Activated effector memory CD4-positive, alpha-beta T cell treated with anti-CD3 and anti-CD28 coated beads, Interleukin-2, amount 50 U/mL, for 16 hours (primary cell): ENCODE measurements at regions not wholly inside any gene's neighbourhood (a gene's known extent, or its start where the extent isn't known, plus 50 kb on each side); places are given as distances from the start of the nearest gene placed in this dataset.

Experiments used
- DNase-seq: peaks from one replicate; pipeline ENCODE4 v3.0.0-alpha.2; 2020

DNA sequence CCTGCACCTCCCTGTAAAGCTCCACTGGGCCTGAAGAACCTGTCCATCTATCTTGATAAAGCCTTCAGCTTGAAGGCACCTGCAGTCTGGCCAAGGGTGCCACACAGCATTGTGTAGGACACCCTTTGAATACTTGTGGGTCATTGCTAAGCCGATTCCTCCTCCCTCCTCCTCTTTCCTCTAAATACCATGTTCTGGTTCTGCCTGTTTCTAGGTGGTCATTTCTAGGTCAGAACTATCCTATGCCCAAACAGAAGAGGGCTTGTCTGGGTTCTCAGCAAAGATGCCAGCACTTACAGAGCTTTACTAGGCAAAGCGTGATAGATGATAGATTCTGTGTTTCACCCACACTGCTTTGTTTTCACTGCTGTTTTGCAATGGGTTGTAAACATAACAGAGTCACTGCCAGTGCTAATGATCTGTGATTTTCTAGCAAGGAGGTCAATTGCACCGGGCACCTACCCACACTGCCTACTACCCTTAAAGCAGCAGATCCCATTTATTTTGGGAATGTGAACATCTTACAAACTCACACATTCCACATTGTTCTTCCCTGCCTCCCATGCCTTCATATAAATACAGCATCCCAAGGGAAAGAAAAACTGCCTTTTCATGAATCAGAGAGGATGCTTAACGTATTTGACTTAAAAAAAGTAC lies 279.1 kb upstream of the PITRM1 start:
- DNase-seq = no peak

DNA sequence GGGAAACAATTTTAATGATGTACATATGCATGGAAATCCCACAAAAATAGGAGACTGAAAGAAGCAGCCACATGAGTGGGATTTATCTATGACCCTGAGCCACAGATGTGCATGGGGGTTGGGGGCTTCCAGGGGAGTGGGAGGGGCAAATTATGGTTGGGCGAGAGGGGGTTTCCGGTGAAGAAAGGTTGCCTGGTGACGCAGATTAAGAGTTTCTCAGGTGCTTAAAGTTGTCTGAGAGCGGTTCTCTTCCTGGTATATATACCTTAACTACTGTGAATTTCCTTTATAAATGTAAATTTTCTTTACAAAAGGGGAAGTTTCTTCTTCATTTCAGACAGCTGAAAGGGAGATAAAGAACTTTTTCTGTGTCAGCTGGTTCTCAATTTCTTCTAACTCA lies 273.6 kb upstream of the PITRM1 start:
- DNase-seq = no peak

DNA sequence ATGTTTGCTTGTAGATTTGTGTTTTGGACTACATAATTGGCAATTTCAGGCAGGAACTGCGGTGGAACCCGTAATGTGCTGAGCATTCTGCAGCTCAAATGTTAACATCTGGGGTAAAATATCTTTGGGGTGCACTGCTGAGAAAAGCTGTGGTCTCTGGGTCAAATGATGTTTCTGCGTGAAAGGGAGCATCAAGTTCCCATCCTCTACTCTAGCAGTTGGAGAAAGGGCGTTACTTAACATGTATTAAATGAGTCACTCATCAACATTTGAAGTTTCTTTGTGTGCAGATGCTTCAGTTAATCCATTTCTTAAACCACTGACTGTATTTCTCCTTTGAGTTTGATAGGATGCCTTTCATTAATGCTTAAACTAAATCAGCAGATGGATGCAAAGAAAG lies 273.1 kb upstream of the PITRM1 start:
- DNase-seq = no peak

DNA sequence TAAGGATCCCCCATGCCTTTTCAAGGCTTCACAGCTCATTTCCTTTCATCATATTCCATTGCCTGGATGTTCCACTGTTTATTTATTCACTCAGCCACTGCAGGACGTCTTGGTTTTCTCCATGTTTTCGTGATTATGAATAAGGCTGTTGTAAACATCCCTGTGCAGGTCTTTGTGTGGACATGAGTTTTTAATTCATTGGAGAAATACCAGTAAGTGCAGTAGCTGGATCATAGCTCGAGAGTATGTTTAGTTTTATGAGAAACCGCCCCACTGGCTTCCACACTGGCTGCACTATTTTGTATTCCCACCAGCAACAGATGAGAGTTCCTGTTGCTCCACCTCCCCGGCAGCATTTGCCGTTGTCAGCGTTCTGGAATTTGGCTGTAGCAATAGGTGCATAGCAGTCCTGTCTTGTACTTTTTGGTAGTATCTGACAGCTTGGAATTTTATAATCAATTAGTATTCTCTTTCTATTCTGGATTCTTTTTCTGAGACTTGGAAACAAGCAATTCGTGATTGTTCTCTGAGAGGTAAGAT lies 269.9 kb upstream of the PITRM1 start:
- DNase-seq = no peak

DNA sequence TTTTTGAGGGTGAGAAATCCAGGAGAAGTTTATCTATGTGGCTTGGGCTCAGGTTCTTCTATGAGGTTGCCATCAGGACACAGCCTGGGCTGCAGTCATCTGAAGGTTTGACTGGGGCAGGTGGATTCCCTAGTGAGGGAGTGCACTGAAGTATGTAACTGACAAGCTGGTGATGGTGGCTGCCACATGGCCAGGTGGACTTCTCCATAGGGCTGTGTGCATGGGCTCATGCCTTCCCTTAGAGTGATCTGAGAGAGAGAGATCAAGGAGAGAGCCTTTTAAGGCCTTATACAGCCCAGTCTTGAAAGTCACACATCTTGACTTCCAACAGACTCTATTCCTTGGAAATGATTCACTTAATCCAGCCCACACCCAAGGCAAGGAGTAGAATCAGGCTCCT lies 266.6 kb upstream of the PITRM1 start:
- DNase-seq = no peak

DNA sequence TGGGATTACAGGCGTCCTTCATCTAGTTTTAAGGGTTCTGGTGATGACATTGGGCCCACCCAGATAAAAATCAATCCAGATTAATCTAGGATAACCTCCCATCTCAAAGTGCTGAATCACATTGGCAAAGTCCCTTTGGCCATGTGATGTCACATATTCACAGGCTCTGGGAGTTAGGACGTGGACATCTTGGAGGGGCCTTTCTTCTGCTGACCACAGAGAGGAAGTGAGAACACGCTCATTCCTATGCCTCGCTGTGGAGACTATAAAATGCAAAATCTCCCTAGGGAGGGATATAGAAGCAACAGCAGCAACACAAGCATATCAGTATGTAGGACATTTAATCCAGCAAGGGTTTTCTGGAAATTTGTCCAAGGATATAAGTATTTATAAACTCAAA lies 266.0 kb upstream of the PITRM1 start:
- DNase-seq = no peak

DNA sequence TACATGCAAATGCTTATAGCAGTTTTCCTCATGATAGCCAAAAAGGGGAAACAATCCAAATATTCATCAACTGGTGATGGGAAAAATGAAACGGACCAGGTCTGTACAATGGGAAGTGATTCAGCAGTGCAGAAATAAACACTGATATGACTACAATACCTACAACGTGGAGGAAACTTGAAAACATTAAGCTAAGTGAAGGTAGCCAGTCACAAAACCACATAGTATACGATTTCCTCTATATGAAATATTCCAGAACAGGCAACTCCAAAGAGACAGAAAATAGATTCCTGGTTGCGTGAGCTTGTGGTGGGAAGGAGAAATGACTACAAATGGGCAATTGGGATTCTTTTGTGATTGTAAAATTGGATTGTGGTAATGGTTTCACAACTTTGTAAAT lies 263.1 kb upstream of the PITRM1 start:
- DNase-seq = no peak

DNA sequence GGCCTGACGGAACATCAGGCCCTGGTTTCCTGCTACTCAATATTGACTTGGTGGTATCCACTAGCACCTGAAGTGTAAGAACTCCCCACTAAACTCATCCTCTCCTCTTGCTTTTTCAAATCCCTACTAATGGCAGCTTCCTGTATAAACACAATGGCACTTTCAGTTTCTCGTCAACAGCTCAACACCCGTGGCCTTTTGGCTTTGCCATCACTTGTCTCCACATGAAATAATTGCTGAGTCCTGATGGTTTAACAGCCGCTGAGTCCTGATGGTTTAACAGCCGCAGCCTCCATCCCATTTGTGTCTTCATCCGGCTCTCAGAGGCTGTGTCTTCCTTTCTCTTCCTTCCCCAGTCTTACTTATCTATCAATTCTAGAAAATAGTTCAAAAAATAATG lies 261.4 kb upstream of the PITRM1 start:
- DNase-seq = no peak

DNA sequence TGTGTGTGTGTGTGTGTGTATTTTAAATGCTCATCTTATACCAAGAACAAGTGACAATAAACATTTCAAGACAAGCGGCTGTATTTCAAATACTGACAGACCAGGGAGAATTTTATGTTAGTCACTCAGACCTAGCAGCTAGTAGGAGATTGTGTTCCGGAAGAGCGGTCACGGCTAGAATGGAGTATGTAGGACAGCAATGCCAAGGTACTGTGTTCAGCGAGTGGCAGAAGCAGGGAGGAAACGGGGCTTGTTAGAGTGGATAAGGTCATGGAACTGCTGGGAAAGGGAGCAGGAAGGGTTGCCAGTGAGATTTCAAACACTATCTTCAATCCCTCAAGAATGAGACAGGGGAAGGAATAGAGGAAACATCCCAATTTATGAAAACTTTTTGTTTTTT lies 260.5 kb upstream of the PITRM1 start:
- no peak for DNase-seq

DNA sequence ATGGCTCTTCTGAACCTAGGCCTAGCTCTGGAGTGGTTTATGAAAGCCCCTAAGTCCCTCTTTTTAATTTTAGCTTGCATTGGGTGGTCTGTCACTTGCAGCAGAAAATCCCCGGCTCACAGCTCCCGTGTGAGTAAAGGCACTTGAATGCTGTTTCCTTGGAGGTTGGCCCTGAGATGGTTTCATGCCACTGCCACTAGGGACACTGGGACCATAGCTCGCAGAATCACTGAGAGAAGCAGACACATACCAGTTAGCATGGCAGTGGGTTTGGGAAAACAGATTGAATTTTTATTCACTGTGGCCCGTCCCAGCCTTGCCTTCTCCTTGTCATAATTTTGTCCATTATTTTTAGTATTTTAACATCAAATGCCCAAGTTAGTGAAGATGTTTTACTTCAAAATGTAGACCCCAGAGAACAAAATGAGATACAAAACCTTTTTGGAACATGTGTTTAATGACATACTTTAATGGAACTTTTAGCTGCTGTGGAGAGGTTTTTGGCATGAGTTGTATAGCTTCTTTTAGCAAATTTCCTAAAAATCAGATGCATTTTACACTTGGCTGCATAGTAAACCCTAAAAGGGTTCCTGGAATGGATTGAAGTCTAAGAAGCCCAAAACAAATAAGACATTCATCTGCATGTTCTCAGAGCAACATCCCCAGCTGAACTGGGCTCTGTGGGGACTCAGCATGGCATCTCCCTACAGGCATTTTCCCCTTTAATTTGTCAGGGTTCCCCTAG lies 259.7 kb upstream of the PITRM1 start:
- DNase-seq = no peak

DNA sequence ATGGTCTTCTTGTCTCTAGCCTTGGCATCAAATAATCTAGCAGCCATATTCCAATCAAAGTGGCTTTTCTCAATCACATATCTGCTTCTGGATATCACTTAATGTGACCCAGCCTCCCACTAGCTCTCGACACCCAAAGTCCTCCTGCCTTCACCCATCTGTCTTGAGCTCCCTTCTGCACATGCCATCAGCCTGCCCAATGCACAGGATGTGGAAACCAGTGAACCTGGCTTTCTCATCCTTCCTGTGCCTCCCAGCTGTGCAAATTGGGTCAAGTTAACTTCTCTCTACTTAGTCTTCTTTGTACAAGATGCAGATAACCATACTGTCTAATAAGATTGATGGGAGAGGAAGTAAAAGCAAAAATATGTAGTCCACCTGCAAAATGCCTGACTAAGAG lies 257.9 kb upstream of the PITRM1 start:
- no peak for DNase-seq

DNA sequence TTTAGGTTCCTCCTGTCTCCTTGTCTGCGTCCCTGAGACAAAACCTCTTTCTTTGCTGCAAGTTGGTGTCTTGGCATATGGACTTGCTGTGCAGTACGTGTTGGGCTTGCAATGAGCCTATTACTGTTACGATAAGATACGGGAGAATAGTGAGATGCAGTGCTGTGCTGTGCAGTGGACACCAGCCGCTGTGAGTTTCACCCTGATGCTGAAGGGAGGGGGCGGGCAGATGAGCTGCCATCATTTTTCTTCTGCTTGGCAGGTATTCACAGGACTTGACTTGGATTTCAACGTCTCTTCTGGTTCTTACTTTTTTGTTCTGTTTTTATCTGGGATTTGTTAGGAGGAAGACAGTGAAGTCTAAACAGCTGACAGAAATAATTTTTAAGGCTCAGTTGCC lies 257.1 kb upstream of the PITRM1 start:
- DNase-seq = no peak

DNA sequence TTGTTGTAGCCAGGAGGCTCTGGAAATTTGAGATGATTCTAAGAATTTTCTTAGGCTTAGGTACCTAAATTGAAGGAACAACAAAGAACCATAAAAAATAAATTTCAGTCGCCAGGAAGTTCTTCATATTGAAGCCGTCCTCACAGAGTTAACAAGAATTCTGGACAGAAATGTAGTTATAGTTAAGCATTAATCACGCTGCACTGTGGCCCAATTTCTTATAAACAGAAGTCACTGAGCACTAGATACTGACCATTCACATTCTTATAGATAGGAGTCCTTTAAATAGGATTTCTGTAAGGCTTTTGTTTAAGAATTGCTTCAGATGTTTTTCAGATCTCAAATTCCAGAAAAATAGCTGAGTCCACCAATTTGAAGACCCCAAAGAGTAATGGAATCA lies 256.2 kb upstream of the PITRM1 start:
- DNase-seq = no peak

DNA sequence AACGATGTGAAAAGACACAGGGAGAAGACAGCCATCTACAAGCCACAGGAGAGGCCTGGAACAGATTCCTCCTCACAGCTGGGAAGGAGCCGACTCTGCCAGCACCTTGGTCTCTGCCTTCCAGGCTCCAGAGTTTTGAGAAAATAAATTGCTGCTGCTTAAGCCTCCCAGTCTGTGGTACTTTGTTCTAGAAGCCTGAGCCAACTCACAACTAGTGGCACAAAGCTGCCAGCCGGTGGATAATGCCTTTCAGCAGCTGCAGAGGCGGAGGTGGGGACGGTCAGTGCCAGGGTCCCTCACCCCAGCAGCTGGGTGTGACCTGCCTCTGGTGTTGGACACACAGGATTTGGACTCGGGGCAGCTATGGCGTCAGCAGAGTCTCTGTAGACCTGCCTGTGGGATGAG lies 255.4 kb upstream of the PITRM1 start:
- DNase-seq = no peak

DNA sequence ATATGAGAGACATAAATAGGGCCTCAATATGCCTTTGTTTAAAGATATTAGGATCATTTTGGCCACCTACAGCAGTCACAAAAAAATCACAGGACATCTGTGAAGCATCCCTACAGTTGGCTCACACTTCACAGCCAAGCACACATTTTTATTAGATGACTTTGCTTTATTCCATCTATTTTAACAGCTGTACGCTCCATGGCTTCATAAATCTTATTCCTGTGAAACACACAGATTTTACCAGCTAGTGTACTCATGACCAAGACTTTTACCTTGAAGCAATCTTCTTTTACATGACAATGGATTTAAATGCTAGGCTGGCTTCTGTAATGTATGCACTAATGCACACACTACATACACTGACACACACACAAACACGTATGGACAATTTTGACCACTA lies 254.8 kb upstream of the PITRM1 start:
- no peak for DNase-seq

DNA sequence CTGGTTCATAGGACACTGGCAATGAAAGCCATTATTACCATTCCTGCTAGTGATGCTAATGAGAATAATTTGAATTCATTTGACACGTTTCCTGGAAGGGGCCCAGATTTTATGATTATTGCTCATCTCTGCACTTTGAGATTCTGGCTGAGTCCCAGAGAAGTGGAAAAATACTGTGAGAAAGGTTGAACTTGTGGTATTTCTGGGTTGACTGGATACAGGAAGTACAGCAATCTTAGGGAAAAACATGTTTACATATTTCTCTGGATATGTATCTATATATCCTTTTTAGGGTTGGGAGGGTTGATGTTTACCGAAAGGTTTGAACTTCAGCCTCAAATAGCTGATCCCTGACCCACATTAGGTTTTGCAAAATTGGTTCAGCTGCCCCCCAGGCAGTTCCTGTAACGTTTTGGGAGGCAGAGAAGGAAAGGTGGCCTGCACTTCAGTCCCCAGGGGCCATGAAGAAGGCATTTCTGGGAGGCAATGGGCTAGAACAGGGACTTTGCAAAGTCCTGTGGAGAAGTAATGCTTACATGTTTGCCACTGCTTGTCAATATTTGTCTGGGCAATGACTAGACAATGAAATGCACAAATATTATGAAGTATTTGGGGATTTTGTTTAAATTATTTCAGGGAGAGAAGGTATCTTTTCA lies 253.7 kb upstream of the PITRM1 start:
- no peak for DNase-seq

DNA sequence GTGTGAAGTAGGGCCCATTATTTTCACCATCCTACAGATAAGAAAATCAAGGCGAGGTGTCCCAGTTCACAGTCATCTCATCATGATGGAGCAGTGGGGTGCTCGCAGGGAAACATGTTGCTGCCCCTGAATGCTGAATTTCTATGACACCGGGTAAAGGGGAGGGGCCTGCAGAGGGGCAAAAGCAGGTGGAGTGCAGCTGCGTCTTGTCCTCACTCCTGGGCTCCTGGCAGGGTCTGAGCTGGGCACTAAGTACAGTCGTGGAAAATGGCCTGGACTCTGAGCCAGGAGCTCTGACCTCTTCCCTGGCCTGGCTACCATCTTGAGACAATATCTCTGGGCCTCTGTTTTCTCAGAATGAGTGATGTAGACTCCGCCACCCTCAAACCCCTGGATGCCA lies 253.1 kb upstream of the PITRM1 start:
- no peak for DNase-seq

DNA sequence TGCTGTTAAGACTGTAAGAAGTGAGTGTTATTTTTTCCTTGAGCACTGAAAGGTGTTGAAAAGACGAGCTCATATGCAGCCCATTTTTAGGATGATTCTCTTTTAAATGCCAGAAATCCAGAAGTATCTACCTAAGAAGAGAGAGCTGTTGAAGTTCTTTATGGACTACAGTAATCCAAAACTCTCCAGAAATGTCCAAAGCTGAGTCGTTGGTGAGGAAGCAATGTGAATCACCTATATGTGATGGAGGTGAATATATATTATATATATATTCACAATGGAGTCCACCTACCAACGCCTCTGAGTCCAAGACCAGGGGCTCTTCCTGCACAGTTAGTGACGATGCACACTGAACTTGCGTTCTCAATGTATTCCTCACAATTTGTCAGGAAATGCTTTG lies 252.7 kb upstream of the PITRM1 start:
- no peak for DNase-seq

DNA sequence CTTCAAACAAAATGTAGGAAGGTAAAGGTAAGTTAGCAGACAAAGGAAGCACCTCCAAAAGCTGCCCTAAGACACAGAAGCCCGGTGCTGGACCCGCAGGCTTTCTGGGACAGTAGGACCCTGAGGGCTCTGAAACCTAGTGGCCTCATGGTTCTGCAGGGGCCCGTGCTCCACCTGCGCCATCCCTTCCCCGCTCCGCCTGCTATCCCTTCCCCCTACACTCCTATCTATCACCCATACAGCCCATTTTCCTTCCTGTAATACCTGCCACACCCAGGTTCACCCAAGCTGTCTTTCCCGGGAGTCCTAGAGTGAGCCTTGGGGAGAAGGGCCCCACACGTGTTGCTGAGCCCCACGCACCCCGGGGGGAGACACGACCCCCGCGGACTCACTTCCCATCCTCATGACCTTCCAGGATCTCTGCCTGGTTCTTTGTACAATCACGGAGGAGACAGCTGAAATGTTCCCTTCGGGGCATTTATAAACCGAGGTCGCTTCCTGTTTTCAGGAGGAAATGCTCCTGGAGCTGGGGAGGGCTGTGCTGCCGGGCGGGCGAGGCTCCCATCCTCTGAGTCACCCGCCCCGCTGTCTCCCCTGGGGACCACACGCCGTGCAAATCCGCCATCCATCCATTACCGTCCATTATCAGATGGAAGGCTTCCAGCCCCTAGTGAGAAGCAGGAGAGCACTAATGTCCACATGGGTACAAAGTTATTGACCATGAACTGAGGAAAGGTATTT lies 251.7 kb upstream of the PITRM1 start:
- no peak for DNase-seq

DNA sequence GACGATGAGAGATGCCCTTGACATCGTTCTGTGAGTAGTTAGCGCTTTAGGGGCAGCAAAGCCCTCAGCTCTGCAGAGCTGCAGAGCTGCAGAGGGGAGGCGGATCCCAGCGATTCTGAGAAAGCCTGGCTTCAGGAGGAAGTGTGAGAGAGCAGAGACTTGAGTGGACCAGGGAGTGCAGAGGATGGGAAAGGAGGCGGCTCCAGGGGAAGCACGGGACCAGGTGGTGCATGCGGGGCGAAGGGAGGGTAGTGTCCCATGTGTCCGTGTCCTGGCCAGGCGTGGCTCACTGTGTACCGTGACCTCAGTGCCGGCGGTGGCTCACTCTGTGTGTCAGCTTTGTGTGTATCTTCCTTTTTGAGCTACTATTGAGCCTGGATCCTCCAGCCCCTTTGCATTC lies 250.8 kb upstream of the PITRM1 start:
- no peak for DNase-seq

DNA sequence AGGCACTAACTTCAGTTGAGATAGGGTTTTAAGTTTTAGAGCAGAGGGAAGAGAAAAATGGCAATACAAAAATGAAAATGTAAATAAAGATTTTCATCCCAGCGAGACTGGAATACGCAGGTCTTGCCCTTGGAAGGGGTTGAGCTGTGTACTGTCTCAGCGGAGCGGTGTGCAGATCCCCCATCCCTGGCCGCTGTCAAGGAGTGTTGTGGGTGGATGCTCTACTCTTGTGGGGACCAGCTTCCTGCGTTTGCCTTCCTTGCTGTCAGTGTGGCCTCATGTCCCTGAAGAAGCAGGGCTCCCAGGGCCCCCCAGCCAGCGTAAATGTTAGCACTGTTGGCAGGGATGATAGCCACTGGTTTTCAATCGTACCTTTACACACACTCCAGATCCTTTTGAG lies 249.7 kb upstream of the PITRM1 start:
- no peak for DNase-seq

DNA sequence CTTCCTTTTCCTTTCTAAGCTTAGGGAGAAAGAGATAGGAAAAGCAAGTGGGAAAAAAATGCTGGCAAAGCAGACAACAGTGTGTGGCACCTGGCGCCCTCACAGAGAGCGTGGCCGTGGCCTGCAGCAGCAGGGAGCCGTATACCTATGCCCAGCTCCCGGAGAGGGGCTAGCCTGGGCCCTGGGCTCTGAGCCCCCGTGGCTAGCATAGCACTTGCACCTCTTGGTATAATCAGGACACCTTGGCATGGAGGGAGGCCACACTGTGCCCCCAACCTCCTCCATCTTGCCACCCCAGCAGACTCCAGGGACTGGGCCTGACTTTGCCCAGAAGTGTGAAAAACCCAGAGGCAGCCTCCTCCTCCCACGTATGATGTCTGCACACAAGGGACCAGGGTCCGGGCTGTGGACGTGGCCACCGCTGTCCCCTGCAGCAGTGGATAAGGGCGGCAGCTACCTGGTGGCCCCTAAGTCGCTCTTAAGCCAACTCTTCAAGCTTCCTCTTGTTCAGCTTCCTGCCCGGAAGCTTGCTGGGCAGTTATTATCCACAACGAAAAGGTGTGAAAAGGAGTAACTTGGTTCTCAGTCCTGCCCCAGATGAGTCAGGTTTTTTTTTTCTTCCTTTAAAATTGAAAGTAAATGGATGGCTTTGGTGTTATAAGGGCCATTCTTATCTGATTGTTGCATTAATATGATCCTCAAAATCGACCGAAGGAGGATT lies 249.1 kb upstream of the PITRM1 start:
- no peak for DNase-seq
